Upper lobe of right lung (tissue), 1 donor: ENCODE measurements at regions not wholly inside any gene's neighbourhood (a gene's known extent, or its start where the extent isn't known, plus 50 kb on each side); places are given as distances from the start of the nearest gene placed in this dataset.
"Not testable (repeated sequence)": the region's sequence is repeated elsewhere in the genome, so short reads cannot be mapped to it uniquely, and the experiment has no call there.

ENCODE experiments used
- ATAC-seq: fragments of 200-7000 bp; cut with Tn5 transposase; one replicate; pipeline ENCODE4 v1.9.1; 2020; ENCODE audit warnings: mild to moderate bottlenecking, moderate library complexity
- DNase-seq: peaks from one replicate; pipeline ENCODE4 v3.0.0-alpha.2; 2020
- H3K27ac ChIP-seq: fragments of 200-600 bp; one replicate; pipeline ENCODE4 v1.8.0; 2022
- H3K27me3 ChIP-seq: fragments of 200-600 bp; one replicate; pipeline ENCODE4 v1.8.0; 2022; ENCODE audit warnings: mild to moderate bottlenecking
- H3K36me3 ChIP-seq: fragments of 200-600 bp; one replicate; pipeline ENCODE4 v1.8.0; 2022
- H3K4me1 ChIP-seq: fragments of 200-600 bp; one replicate; pipeline ENCODE4 v1.8.0; 2022
- H3K4me3 ChIP-seq: fragments of 200-600 bp; one replicate; pipeline ENCODE4 v1.8.0; 2022; ENCODE audit warnings: mild to moderate bottlenecking
- H3K9me3 ChIP-seq: fragments of 200-600 bp; one replicate; pipeline ENCODE4 v1.8.0; 2022
- intact Hi-C: fragments of 100-400 bp; cut with DNase I; formaldehyde crosslinking; loops from one replicate; pipeline ENCODE4 v1.11.0; 2022
- TF ChIP-seq, protein P1 (sequence below): fragments of 200-600 bp; IDR thresholded peaks from one replicate; pipeline ENCODE4 v1.8.0; 2022; ENCODE audit warnings: antibody characterized with exemption
- donor health status: DM: no; HTN: yes; CAD: no; lungs with severe emphysema.

DNA sequence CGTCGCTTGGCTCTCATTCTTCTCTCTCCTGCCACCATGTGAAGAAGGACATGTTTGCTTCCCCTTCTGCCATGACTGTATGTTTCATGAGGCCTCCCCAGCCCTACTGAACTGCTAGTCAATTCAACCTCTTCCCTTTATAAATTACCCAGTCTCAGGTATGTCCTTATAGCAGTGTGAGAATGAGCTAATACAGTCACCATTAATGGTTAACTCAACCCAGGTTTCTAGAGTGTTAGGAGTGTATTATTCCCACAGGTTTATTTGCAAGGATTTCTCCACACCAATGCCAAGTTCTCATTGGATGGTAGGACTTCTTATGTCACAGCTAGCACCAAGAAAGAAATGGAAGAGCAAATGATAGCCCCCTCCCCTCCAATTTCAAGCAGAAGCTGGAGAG is 71.9 kb downstream of the DYNAP start:
- Histone ChIP-seq H3K36me3 (no peaks in the 10 kb centered on the region), H3K27me3 (peaks cover 3% of the 10 kb centered on the region), H3K9me3 (no peaks in the 10 kb centered on the region), H3K4me1 (no peaks in the 10 kb centered on the region), H3K4me3 (no peak overlapping the region), H3K27ac (no peak overlapping the region)
- TF ChIP-seq, protein P1, sequence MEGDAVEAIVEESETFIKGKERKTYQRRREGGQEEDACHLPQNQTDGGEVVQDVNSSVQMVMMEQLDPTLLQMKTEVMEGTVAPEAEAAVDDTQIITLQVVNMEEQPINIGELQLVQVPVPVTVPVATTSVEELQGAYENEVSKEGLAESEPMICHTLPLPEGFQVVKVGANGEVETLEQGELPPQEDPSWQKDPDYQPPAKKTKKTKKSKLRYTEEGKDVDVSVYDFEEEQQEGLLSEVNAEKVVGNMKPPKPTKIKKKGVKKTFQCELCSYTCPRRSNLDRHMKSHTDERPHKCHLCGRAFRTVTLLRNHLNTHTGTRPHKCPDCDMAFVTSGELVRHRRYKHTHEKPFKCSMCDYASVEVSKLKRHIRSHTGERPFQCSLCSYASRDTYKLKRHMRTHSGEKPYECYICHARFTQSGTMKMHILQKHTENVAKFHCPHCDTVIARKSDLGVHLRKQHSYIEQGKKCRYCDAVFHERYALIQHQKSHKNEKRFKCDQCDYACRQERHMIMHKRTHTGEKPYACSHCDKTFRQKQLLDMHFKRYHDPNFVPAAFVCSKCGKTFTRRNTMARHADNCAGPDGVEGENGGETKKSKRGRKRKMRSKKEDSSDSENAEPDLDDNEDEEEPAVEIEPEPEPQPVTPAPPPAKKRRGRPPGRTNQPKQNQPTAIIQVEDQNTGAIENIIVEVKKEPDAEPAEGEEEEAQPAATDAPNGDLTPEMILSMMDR: no peak
- intact Hi-C loops: no loop called here
- DNase-seq: no peak
- ATAC-seq: no peak

DNA sequence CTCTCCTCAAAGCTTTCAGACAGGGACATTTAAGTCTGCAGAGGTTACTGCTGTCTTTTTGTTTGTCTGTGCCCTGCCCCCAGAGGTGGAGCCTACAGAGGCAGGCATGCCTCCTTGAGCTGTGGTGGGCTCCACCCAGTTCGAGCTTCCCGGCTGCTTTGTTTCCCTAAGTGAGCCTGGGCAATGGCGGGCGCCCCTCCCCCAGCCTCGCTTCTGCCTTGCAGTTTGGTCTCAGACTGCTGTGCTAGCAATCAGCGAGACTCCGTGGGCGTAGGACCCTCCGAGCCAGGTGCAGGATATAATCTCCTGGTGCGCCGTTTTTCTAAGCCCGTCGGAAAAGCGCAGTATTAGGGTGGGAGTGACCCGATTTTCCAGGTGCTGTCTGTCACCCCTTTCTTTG is 78.7 kb downstream of the DYNAP start:
- H3K27me3 ChIP-seq, DNase-seq, H3K4me3 ChIP-seq, ATAC-seq, intact Hi-C loops, H3K4me1 ChIP-seq, H3K27ac ChIP-seq, H3K36me3 ChIP-seq, H3K9me3 ChIP-seq: not testable (repeated sequence)

DNA sequence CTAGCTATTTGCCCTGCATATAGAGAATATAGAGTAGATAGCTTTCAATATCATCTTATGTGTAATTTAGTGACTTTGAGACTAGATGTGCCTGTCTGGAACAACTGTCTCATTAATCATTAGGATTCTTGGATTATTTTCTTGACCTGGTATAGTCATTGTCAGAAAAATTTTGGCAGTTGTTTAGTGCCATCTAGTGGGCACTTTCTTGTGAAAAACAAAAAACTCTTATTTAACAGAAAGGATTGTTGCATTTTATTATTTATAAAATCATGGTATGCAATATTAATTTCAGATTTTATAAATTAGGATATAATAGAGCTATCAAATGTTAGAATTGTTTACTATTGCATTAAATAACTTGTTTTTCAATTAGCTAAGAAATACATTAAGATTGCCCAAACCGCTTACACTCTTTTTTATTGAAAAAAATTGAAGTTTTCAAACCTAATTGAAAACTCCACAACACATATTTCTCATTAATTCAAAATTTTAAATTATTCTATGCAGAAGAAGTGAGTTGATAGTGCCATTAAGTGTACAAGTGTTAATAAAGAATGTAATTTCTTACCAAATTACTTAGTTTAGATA is 80.3 kb downstream of the DYNAP start:
- intact Hi-C loops: no loop called here
- no peaks in the 10 kb centered on the region for H3K4me1 ChIP-seq
- DNase-seq: no peak
- H3K27me3 ChIP-seq: no peaks in the 10 kb centered on the region
- H3K9me3 ChIP-seq: no peaks in the 10 kb centered on the region
- H3K36me3 ChIP-seq: no peaks in the 10 kb centered on the region
- H3K4me3 ChIP-seq: no peak overlapping the region
- no peak overlapping the region for H3K27ac ChIP-seq
- ATAC-seq: no peak
- TF ChIP-seq, protein P1: peak; percentile 59

DNA sequence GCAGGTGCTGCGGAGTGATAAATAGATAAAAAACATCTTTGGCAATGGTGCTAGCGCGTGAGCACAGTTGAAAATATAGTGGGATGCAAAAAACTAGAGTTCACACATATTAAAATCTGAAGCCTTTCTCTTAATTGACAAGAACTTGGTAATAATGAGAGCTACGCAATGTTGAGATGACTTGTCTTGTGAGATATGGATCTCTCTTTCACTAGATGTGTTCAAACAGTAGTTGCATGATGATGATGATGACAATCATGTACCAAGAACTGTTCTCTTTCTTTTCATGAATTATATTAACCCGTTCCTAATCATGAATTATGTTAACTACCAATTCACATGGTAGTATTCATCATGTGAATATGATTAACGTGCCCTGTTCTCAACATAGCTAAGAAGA is 81.1 kb downstream of the DYNAP start:
- intact Hi-C loops: no loop called here

GRCh38 chr18:54672846-54673475 is 81.9 kb downstream of the DYNAP start:
- no peak overlapping the region for H3K27ac ChIP-seq
- no peaks in the 10 kb centered on the region for H3K4me1 ChIP-seq
- H3K9me3 ChIP-seq: no peaks in the 10 kb centered on the region
- DNase-seq (no peak), ATAC-seq (no peak)
- H3K36me3 ChIP-seq: no peaks in the 10 kb centered on the region
- H3K4me3 ChIP-seq: no peak overlapping the region
- intact Hi-C loops: no loop called here
- no peaks in the 10 kb centered on the region for H3K27me3 ChIP-seq
- TF ChIP-seq, protein P1: no peak

More for the DNA sequence above, 81.1 kb downstream of the DYNAP start:
- ATAC-seq: no peak
- Histone ChIP-seq H3K4me1 (no peaks in the 10 kb centered on the region), H3K9me3 (no peaks in the 10 kb centered on the region), H3K27ac (no peak overlapping the region), H3K36me3 (no peaks in the 10 kb centered on the region), H3K27me3 (no peaks in the 10 kb centered on the region), H3K4me3 (no peak overlapping the region)
- no peak for DNase-seq
- TF ChIP-seq, protein P1: no peak

DNA sequence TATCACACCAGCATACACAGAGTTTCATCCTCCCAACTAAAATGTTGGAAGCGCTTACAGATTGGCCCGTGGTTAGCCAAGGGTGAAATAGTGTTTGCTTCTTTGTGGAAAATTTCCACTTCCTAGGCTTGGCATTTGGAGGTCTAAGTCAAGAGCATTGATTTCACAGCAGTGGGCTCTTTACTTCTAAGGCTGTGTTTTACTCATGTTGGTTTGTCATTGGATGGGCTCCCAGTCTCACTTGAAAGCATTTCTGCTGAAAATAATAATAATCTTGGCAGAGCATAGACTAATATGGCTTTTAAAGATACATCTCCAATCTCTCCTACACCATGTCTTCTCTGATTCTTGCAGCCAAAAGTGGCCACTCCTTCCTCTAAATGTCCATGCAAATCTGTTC is 82.9 kb downstream of the DYNAP start:
- TF ChIP-seq, protein P1: no peak
- intact Hi-C loops: no loop called here

More for the DNA sequence above, 82.9 kb downstream of the DYNAP start:
- no peaks in the 10 kb centered on the region for H3K27me3 ChIP-seq
- H3K36me3 ChIP-seq: no peaks in the 10 kb centered on the region
- no peak for DNase-seq
- H3K4me3 ChIP-seq: no peak overlapping the region
- ATAC-seq: no peak
- no peaks in the 10 kb centered on the region for H3K4me1 ChIP-seq
- no peaks in the 10 kb centered on the region for H3K9me3 ChIP-seq
- no peak overlapping the region for H3K27ac ChIP-seq
